Right atrium auricular region (tissue), 2 donors: ENCODE measurements at regions not wholly inside any gene's neighbourhood (a gene's known extent, or its start where the extent isn't known, plus 50 kb on each side); places are given as distances from the start of the nearest gene placed in this dataset.
"Not testable (repeated sequence)": the region's sequence is repeated elsewhere in the genome, so short reads cannot be mapped to it uniquely, and the experiment has no call there.

Source experiments
- DNase-seq: peaks from one replicate; pipeline ENCODE4 v3.0.0-alpha.2; 2019; ENCODE audit warnings: low spot score
- H3K27ac ChIP-seq, 2 donors: fragments of 200-600 bp; sonication (generic); 1 replicate in 1 of 2; 2 replicates in 1 of 2; pipeline ENCODE4 v1.5.1; 2016 to 2019
- H3K27me3 ChIP-seq, 2 donors: fragments of 200-600 bp; sonication (generic); one replicate each; pipeline versions ENCODE4 v1.5.1 to v1.6.0; 2017 to 2019
- H3K36me3 ChIP-seq: fragments of 200-600 bp; sonication (generic); one replicate; pipeline ENCODE4 v1.5.1; 2016
- H3K4me1 ChIP-seq, 2 donors: fragments of 200-600 bp; sonication (generic); one replicate each; pipeline versions ENCODE4 v1.5.1 to v1.6.0; 2017 to 2019
- H3K4me3 ChIP-seq, 2 donors: fragments of 200-600 bp; sonication (generic); 1 replicate in 1 of 2; 2 replicates in 1 of 2; pipeline ENCODE4 v1.5.1; 2017 to 2019; ENCODE audit warnings: mild to moderate bottlenecking in 1 of 2, moderate library complexity in 1 of 2
- H3K9me3 ChIP-seq, 2 donors: fragments of 200-600 bp; sonication (generic); one replicate each; pipeline ENCODE4 v1.5.1; 2019
- CTCF ChIP-seq, 2 donors: fragments of 200-600 bp; sonication (generic); IDR thresholded peaks; one replicate each; pipeline ENCODE4 v1.5.1; 2019; ENCODE audit warnings: antibody characterized with exemption in 2 of 2

GRCh38 chrX:143378851-143379250 lies 138.4 kb downstream of the SPANXN3 start:
- Histone ChIP-seq H3K36me3 (no peaks in the 10 kb centered on the region), H3K4me1 (no peaks in the 10 kb centered on the region), H3K27me3 (no peaks in the 10 kb centered on the region), H3K27ac (no peak overlapping the region), H3K9me3 (peaks cover 0 to 15% of the 10 kb centered on the region in 2 donors), H3K4me3 (no peak overlapping the region)
- TF ChIP-seq CTCF (IDR thresholded peaks at IDR 0.05) = no peak
- DNase-seq = no peak

DNA sequence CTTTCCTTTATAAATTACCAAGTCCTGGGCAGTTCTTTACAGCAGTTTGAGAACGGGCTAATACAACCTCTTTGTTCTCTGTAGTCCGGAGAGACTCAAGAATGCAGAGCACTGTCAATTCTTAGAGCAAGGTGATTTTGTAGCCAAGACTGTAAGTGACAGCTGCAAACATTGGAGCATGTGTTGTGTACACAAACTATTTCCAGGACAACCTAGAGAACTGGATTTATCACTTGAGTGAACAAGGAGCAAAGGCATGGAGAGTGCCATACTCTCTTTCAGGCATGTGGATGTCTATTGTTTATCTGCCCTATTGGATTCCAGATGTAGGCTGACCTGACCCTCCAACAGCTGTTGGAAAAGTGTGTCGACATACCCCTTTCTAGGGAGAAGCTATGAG lies 153.9 kb downstream of the SPANXN3 start:
- Histone ChIP-seq H3K27ac (no peak overlapping the region), H3K4me3 (no peak overlapping the region), H3K4me1 (no peaks in the 10 kb centered on the region), H3K27me3 (no peaks in the 10 kb centered on the region), H3K9me3 (no peaks in the 10 kb centered on the region), H3K36me3 (no peaks in the 10 kb centered on the region)
- TF ChIP-seq CTCF (IDR thresholded peaks at IDR 0.05) = no peak
- DNase-seq = no peak

GRCh38 chrX:143340190-143340589 lies 177.1 kb downstream of the SPANXN3 start:
- H3K9me3 ChIP-seq = no peaks in the 10 kb centered on the region
- no peak overlapping the region for H3K4me3 ChIP-seq
- no peak for TF ChIP-seq CTCF (IDR thresholded peaks at IDR 0.05)
- no peak for DNase-seq
- H3K4me1 ChIP-seq = no peaks in the 10 kb centered on the region
- no peaks in the 10 kb centered on the region for H3K27me3 ChIP-seq
- no peak overlapping the region for H3K27ac ChIP-seq
- no peaks in the 10 kb centered on the region for H3K36me3 ChIP-seq

- no peak for DNase-seq
- H3K4me1 ChIP-seq = no peaks in the 10 kb centered on the region
- no peak overlapping the region for H3K4me3 ChIP-seq
- H3K9me3 ChIP-seq = no peaks in the 10 kb centered on the region
- H3K27ac ChIP-seq = no peak overlapping the region
- TF ChIP-seq CTCF (IDR thresholded peaks at IDR 0.05) = no peak
- no peaks in the 10 kb centered on the region for H3K36me3 ChIP-seq
- no peaks in the 10 kb centered on the region for H3K27me3 ChIP-seq
Observed at GRCh38 chrX:143336261-143336660, 181.0 kb downstream of the SPANXN3 start.

GRCh38 chrX:143319526-143319925 lies 197.7 kb downstream of the SPANXN3 start:
- Histone ChIP-seq H3K36me3 (no peaks in the 10 kb centered on the region), H3K27ac (no peak overlapping the region), H3K27me3 (no peaks in the 10 kb centered on the region), H3K4me3 (no peak overlapping the region), H3K4me1 (no peaks in the 10 kb centered on the region), H3K9me3 (no peaks in the 10 kb centered on the region)
- no peak for TF ChIP-seq CTCF (IDR thresholded peaks at IDR 0.05)
- DNase-seq = no peak

DNA sequence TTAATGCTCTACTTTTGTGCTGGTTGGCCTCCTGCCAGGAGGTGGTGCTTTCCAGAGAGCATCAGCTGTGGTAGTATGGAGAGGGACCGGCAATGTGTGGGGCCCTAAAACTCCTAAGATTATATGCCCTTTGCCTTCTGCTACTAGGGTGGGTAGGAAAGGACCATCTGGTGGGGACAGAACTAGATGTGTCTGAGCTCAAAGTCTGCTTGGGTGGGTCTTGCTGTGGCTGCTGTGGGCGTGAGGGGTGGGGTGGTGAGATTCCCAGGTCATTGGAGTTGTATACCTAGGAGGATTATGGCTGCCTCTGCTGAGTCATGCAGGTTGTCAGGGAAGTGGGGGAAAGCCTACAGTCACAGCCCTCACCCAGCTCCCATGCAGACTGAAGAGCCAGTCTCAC lies 198.4 kb downstream of the SPANXN3 start:
- not testable (repeated sequence) for H3K4me3 ChIP-seq, H3K27me3 ChIP-seq, H3K27ac ChIP-seq, H3K4me1 ChIP-seq, H3K9me3 ChIP-seq, H3K36me3 ChIP-seq, DNase-seq
